ENCODE measurements at regions not wholly inside any gene's neighbourhood (a gene's known extent, or its start where the extent isn't known, plus 50 kb on each side); places are given as distances from the start of the nearest gene placed in this dataset.

DNA sequence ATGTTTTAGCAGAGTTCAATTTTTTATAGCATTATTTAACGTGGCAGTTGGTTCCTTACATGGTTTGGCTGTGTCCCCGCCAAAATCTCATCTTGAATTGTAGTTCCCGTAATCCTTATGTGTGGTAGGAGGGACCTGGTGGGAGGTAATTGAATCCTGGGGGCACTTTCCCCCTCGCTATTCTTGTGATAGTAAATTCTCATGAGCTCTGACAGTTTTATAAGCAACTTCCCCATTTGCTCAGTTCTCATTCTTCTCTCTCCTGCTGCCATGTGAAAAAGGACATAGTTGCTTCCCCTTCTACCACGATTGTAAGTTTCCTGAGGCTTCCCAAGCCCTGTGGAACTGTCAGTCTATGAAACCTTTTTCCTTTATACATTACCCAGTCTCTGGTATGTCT, 329.5 kb downstream of the GRIA2 start:
- TF ChIP-seq POLR2A (IDR thresholded peaks at IDR 0.05) (no peak), EP300 (IDR thresholded peaks at IDR 0.05) (no peak), CTCF (IDR thresholded peaks at IDR 0.05) (no peak)

All from sigmoid colon (tissue), 4 donors.